Testis (tissue), 2 donors: ENCODE measurements at regions not wholly inside any gene's neighbourhood (a gene's known extent, or its start where the extent isn't known, plus 50 kb on each side); places are given as distances from the start of the nearest gene placed in this dataset.

Experiments
- DNase-seq: peaks from one replicate; pipeline ENCODE4 v3.0.0-alpha.2; 2019
- H3K27ac ChIP-seq, 2 donors: fragments of 200-600 bp; sonication (generic); one replicate each; pipeline ENCODE4 v1.5.1; 2019
- H3K27me3 ChIP-seq: fragments of 200-600 bp; sonication (generic); one replicate; pipeline ENCODE4 v1.5.1; 2019
- H3K36me3 ChIP-seq: fragments of 200-600 bp; sonication (generic); one replicate; pipeline ENCODE4 v1.5.1; 2017; ENCODE audit warnings: low read depth; ENCODE audit errors: missing control alignments
- H3K4me1 ChIP-seq: fragments of 200-600 bp; sonication (generic); one replicate; pipeline ENCODE4 v1.5.1; 2019
- H3K4me3 ChIP-seq, 2 donors: fragments of 200-600 bp; sonication (generic); one replicate each; pipeline ENCODE4 v1.5.1; 2017 to 2019
- H3K9me3 ChIP-seq: fragments of 200-600 bp; sonication (generic); one replicate; pipeline ENCODE4 v1.5.1; 2017
- CTCF ChIP-seq, 3 experiments: fragments of 450-650 bp in 2 of 3; fragments of 200-600 bp in 1 of 3; sonication (generic) in 1 of 3; IDR thresholded peaks; one replicate each; pipeline ENCODE4 v1.5.1; 2016 to 2019; ENCODE audit warnings: antibody characterized with exemption in 3 of 3, mild to moderate bottlenecking in 2 of 3, moderate library complexity in 1 of 3
- POLR2A ChIP-seq: fragments of 450-650 bp; IDR thresholded peaks from one replicate; pipeline ENCODE4 v1.6.1; 2017; ENCODE audit warnings: antibody characterized with exemption, mild to moderate bottlenecking, moderate library complexity
- WGBS, 2 donors: methylation state at CpG; one replicate each; pipeline ENCODE4 v1.1.5; 2018; 5-methylcytosine and 5-hydroxymethylcytosine counted together
- intact Hi-C: fragments of 100-400 bp; cut with DNase I; formaldehyde crosslinking; loops from one replicate; pipeline ENCODE4 v1.15.1; 2023; ENCODE audit warnings: low total_unique reads

DNA sequence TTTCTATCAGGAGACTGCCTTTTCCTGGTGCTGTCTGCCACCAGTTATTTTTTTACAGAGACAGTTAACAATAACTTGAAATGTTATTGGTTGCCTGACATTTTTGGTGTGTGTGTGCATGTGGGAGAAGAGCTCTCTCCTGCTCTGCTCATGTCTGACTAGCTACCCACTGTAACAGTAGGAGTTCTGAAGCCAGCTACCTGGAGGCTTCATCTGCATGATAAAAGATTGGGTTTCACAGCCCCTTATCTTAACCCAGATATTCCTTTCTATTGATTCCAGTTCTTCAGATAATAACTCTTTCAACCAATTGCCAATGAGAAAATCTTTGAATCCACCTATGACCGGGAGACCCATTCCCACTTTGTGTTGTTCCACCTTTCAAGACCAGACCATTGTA is 237.4 kb upstream of the PPP1R3A start:
- no peaks in the 10 kb centered on the region for H3K9me3 ChIP-seq
- no peak for DNase-seq
- H3K27me3 ChIP-seq: no peaks in the 10 kb centered on the region
- H3K36me3 ChIP-seq: no peaks in the 10 kb centered on the region
- H3K27ac ChIP-seq: no peak overlapping the region
- intact Hi-C loops: no loop called here
- no peak for TF ChIP-seq CTCF (IDR thresholded peaks at IDR 0.05)
- no peak for TF ChIP-seq POLR2A
- no peak overlapping the region for H3K4me3 ChIP-seq
- no peaks in the 10 kb centered on the region for H3K4me1 ChIP-seq
- WGBS, 2 donors: 0% methylated on average over 1 of the region's 1 CpG; no CpG with 5 or more reads in 1 of the 2 donors

DNA sequence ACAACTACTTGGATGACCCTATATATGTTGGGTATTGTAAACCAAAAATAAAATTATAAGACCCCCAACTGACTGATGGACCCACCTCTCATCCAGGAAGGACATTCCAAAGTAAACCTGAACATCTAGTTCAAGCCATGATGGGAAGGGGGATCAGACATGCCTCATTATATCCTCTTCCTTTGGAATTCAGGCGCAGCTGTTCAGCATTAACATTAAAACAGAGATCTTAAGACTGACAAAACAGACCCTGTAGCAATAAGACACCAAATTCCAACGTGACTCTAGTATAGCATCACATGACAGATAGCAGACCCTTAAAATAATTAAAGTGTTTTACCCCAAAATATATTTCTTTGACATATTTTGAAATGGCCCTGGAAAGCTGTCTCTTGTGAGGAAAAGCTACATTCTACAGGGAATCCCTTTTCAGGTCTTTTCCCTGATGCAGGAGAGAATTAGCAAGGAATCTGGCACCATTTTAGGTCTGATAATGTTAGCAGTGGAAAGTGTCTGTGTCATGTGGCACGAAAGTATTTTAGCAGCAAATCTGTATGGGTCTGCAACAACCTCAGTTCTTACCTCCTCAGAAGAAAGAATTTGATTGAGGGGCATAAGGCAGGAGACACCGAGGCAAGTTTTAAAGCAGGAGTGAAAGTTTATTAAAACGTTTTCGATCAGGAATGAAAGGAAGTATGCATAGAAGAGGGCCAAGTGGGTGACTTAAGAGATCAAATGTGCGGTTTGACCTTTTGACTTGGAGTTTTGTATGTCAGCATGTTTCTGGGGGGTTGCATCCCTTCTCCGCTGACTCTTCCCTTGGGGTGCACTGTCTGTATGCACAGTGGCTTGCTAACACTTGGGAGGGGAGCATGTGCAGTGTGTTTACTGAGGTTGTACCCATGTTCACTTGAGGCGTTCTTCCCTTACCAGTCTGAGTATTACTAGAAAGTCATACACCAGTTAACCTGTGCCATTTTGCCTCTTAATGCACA is 236.6 kb upstream of the PPP1R3A start:
- no peaks in the 10 kb centered on the region for H3K27me3 ChIP-seq
- H3K4me3 ChIP-seq: no peak overlapping the region
- 73% methylated on average over 9 of the region's 9 CpGs for WGBS, 2 donors
- no peak overlapping the region for H3K27ac ChIP-seq
- H3K36me3 ChIP-seq: no peaks in the 10 kb centered on the region
- no peak for DNase-seq
- H3K4me1 ChIP-seq: no peaks in the 10 kb centered on the region
- TF ChIP-seq POLR2A (no peak), CTCF (IDR thresholded peaks at IDR 0.05) (no peak)
- no peaks in the 10 kb centered on the region for H3K9me3 ChIP-seq
- intact Hi-C loops: no loop called here

DNA sequence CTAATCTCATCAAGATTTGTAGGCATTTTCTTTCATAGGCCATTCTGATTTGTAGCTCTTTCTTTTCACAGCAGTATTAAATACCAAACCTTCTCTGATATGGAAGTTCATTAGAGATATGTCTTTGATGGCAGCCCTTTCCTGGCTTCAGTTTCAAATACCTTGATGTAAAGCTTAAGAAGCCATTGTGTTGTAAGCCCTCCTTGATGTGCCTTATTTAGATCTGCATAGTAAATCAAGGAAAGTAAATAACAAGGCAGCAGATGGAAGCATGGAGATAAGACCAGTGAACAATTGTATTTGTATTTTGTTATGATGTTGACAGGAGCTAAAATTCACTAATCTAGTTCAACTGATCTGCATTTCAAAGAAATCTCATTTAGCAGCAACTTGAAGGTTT is 234.9 kb upstream of the PPP1R3A start:
- Histone ChIP-seq H3K4me3 (no peak overlapping the region), H3K36me3 (no peaks in the 10 kb centered on the region), H3K4me1 (no peaks in the 10 kb centered on the region), H3K9me3 (no peaks in the 10 kb centered on the region), H3K27me3 (no peaks in the 10 kb centered on the region), H3K27ac (no peak overlapping the region)
- no peak for DNase-seq
- no peak for TF ChIP-seq CTCF (IDR thresholded peaks at IDR 0.05)
- no peak for TF ChIP-seq POLR2A
- intact Hi-C loops: no loop called here

DNA sequence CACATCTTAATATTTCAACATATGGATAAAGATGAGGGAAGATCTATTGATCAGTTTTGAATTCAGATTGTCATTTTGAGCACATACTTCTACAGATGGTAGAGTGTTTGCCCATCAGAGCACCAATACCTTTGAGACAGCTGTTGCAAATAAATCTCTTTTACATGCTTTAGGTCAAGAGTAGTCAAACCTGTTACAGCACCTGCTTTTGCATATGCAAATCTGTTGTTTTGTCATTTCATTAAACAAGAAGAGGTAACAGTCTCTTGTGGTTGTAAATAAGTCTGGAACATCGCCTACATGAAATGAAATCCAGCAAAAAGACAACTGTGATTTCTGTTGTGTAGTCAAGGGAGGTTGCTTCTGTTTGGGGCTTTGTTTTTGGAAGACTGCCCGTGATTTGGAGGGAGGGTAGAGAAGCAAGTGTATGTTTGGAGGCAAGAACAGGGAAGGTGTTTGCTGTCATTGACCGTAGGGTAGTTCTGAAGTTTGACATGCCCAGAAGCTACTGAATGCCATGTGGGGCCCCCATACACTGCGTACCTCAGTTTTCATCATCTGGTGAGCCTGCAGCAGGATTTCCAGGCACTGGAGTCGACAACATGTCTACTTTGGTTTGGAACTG is 233.6 kb upstream of the PPP1R3A start:
- WGBS, 2 donors: 74 to 80% methylated on average over 5 of the region's 5 CpGs
- TF ChIP-seq POLR2A: no peak
- TF ChIP-seq CTCF (IDR thresholded peaks at IDR 0.05): no peak

More for the DNA sequence above, 233.6 kb upstream of the PPP1R3A start:
- DNase-seq: no peak
- Histone ChIP-seq H3K27ac (no peak overlapping the region), H3K9me3 (no peaks in the 10 kb centered on the region), H3K36me3 (no peaks in the 10 kb centered on the region), H3K4me3 (no peak overlapping the region), H3K4me1 (no peaks in the 10 kb centered on the region), H3K27me3 (no peaks in the 10 kb centered on the region)
- intact Hi-C loops: no loop called here
